ENCODE measurements at regions not wholly inside any gene's neighbourhood (a gene's known extent, or its start where the extent isn't known, plus 50 kb on each side); places are given as distances from the start of the nearest gene placed in this dataset.

DNA sequence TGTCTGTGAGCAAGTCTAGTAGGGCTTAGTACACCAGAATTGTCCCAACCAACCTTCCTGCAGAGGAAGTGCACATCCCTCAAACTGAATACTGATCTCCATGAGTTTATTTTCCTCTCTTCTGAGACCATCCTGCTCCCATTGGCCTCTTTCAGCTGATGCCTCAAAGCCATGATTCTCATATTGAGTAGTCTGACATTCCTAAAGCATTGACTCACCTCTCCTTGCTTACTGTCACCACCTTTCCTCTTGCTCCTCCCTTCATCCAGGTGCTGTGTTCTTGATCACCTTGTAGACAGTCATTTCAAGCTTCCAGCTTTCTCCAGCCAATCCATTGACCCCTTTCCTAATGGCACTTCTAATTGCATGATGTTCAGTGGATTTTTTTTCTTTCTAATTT, 583.7 kb upstream of the USP15 start:
- Histone ChIP-seq H3K9me2 (ENCODE audit: insufficient read depth) (no peaks in the 10 kb centered on the region), H3K4me1 (replicated peaks; ENCODE audit: insufficient read depth) (no peaks in the 10 kb centered on the region), H3K27me3 (ENCODE audit: insufficient read depth, low read depth) (no peaks in the 10 kb centered on the region), H4K20me1 (ENCODE audit: insufficient read depth) (no peaks in the 10 kb centered on the region), H3K79me2 (ENCODE audit: low read depth) (no peaks in the 10 kb centered on the region), H3F3A (ENCODE audit: insufficient read depth, low read depth) (no peaks in the 10 kb centered on the region), H3K9me3 (ENCODE audit: insufficient read depth, low read depth) (no peaks in the 10 kb centered on the region), H3K4me3 (no peak overlapping the region), H3K36me3 (ENCODE audit: low read depth) (no peaks in the 10 kb centered on the region), H3K27ac (no peak overlapping the region), H2AFZ (no peak overlapping the region), H3K4me2 (no peak overlapping the region)
- no peak for TF ChIP-seq EZH2 (IDR thresholded peaks at IDR 0.05; ENCODE audit: low read depth)
- TF ChIP-seq, protein P1, sequence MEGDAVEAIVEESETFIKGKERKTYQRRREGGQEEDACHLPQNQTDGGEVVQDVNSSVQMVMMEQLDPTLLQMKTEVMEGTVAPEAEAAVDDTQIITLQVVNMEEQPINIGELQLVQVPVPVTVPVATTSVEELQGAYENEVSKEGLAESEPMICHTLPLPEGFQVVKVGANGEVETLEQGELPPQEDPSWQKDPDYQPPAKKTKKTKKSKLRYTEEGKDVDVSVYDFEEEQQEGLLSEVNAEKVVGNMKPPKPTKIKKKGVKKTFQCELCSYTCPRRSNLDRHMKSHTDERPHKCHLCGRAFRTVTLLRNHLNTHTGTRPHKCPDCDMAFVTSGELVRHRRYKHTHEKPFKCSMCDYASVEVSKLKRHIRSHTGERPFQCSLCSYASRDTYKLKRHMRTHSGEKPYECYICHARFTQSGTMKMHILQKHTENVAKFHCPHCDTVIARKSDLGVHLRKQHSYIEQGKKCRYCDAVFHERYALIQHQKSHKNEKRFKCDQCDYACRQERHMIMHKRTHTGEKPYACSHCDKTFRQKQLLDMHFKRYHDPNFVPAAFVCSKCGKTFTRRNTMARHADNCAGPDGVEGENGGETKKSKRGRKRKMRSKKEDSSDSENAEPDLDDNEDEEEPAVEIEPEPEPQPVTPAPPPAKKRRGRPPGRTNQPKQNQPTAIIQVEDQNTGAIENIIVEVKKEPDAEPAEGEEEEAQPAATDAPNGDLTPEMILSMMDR (conservative IDR thresholded peaks at IDR 0.05) = no peak
- CTCF ChIA-PET = no interaction called here
- POLR2A ChIA-PET (ENCODE audit: unreplicated experiment) = no interaction called here
- DNase-seq = no peak
- intact Hi-C loops (cut with micrococcal nuclease; ENCODE audit: unreplicated experiment) = no loop called here
- BruUV-seq (replicated peaks) = no TSS peak

DNA sequence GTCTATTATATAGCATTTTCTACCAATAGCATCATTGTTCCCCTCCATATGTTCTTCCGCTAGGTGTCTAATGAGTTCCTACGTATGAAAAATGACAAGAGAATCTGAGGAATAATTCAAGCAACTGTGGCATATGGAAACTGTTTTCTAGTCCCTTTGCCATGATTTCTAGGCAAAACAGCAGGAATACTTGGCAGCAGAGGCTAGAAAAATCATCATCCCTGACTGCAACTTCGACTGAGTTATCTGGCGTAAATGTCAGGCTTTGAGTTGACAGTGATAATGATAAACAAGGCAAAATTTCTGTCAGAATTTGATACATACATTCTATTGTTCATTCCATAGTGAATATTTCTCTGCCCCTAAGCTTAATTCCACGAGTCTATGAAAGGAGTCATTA, 572.8 kb upstream of the USP15 start:
- CTCF ChIA-PET = no interaction called here
- H2AFZ ChIP-seq = no peak overlapping the region
- no peak for TF ChIP-seq EZH2 (IDR thresholded peaks at IDR 0.05; ENCODE audit: low read depth)
- TF ChIP-seq, protein P1 (conservative IDR thresholded peaks at IDR 0.05) = no peak
- intact Hi-C loops (cut with micrococcal nuclease; ENCODE audit: unreplicated experiment) = no loop called here
- H3K4me1 ChIP-seq (replicated peaks; ENCODE audit: insufficient read depth) = no peaks in the 10 kb centered on the region
- H3K27me3 ChIP-seq (ENCODE audit: insufficient read depth, low read depth) = no peaks in the 10 kb centered on the region
- H3K9me3 ChIP-seq (ENCODE audit: insufficient read depth, low read depth) = no peaks in the 10 kb centered on the region
- H3K4me3 ChIP-seq = no peak overlapping the region
- H3K79me2 ChIP-seq (ENCODE audit: low read depth) = no peaks in the 10 kb centered on the region
- DNase-seq = no peak
- no peaks in the 10 kb centered on the region for H3K36me3 ChIP-seq (ENCODE audit: low read depth)
- no peak overlapping the region for H3K4me2 ChIP-seq
- no TSS peak for BruUV-seq (replicated peaks)
- no peaks in the 10 kb centered on the region for H3F3A ChIP-seq (ENCODE audit: insufficient read depth, low read depth)
- H3K9me2 ChIP-seq (ENCODE audit: insufficient read depth) = no peaks in the 10 kb centered on the region
- POLR2A ChIA-PET (ENCODE audit: unreplicated experiment) = no interaction called here
- no peaks in the 10 kb centered on the region; the same call in 1 of the 2 replicates for H4K20me1 ChIP-seq (ENCODE audit: insufficient read depth)
- no peak overlapping the region for H3K27ac ChIP-seq

DNA sequence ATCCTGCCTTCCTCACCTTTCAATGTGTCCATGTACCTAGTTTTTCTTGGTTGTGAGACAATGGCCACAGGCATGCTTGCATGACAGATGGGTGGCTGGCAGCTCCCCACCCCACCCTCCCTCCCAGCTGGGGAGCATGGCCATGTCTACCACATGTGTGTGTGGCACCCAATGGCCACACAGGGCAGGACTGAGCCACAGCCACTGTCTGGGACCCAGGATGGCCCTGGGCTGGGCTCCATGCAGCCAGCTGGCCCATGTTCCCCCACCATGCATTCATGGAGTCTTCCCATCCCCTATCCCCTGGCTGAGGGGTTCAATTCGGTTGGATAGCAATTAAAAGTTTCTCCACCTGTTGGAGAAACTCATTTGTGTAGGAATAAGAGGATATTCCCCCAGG, 566.0 kb upstream of the USP15 start:
- H3K4me2 ChIP-seq = no peak overlapping the region
- no peak overlapping the region for H3K4me3 ChIP-seq
- no peaks in the 10 kb centered on the region for H3K36me3 ChIP-seq (ENCODE audit: low read depth)
- no peaks in the 10 kb centered on the region for H3K9me3 ChIP-seq (ENCODE audit: insufficient read depth, low read depth)
- H4K20me1 ChIP-seq (ENCODE audit: insufficient read depth) = no peaks in the 10 kb centered on the region; the same call in 1 of the 2 replicates
- intact Hi-C loops (cut with micrococcal nuclease; ENCODE audit: unreplicated experiment) = no loop called here
- no peak overlapping the region for H3K27ac ChIP-seq
- no TSS peak for BruUV-seq (replicated peaks)
- TF ChIP-seq, protein P1 (conservative IDR thresholded peaks at IDR 0.05) = no peak
- TF ChIP-seq EZH2 (IDR thresholded peaks at IDR 0.05; ENCODE audit: low read depth) = no peak
- no peak overlapping the region for H2AFZ ChIP-seq
- CTCF ChIA-PET = no interaction called here
- H3K4me1 ChIP-seq (replicated peaks; ENCODE audit: insufficient read depth) = no peaks in the 10 kb centered on the region
- DNase-seq = no peak
- H3K9me2 ChIP-seq (ENCODE audit: insufficient read depth) = no peaks in the 10 kb centered on the region
- H3K27me3 ChIP-seq (ENCODE audit: insufficient read depth, low read depth) = no peaks in the 10 kb centered on the region
- no peaks in the 10 kb centered on the region for H3K79me2 ChIP-seq (ENCODE audit: low read depth)
- POLR2A ChIA-PET (ENCODE audit: unreplicated experiment) = no interaction called here
- no peaks in the 10 kb centered on the region for H3F3A ChIP-seq (ENCODE audit: insufficient read depth, low read depth)
